GM19035 (cell line): ENCODE measurements at regions not wholly inside any gene's neighbourhood (a gene's known extent, or its start where the extent isn't known, plus 50 kb on each side); places are given as distances from the start of the nearest gene placed in this dataset.
"Not testable (repeated sequence)": the region's sequence is repeated elsewhere in the genome, so short reads cannot be mapped to it uniquely, and the experiment has no call there.

Source experiments
- ATAC-seq: cut with Tn5 transposase; IDR thresholded peaks from one replicate; pipeline ENCODE4 v1.9.1; 2021; ENCODE audit not compliant: unreplicated experiment

DNA sequence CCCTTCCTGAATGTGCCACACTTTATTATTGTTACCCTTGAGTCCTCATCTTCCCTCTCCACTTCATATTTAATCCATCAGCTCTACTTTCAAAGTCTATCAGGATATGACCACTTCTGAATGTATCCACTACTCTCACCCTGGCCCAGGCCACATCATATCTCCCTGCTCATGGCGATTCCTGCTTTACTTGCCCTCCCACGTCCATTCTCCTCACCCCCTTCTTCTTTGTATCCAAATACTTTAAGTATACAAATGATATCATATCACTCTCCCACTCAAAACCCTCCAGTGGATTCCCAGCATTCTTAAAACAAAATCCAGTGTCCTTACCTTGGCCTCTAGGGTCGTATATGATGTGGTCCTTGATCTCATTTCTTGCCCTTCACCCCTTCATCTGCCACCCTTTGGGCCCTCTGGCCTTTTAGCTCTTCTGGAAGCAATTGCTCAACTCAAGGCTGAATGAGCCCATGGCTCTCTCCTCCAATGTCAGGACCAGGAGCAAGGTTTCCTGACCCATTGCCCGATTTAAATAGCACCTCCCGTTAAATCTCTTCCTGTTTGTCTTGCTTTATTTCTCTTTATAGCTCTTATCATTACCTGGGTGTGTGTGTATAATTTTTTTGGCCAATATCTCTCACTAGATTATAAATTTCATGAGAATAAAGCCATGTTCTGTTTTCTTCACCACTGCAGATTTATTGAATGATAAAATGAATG is 205.9 kb upstream of the ECI2 start:
- ATAC-seq, result no peak

DNA sequence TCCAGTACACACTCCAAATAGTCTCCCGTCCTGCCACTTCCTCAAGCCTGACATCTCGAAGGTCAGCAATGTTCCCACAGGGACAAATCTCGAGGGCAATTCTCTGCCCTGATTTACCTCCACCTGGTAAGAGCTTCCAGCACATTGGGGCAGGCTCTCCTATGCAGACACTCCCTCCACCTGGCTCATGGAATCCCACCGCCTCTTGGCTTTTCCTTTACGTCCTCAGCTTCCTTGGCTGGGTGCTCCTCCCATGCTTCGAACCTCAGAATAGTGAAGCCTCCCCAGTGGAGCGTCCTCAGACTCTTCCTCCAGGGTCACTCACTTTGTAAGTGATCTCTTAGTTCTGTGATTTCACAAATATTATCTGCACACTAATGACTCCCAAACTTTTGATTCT is 205.2 kb upstream of the ECI2 start:
- no peak for ATAC-seq

DNA sequence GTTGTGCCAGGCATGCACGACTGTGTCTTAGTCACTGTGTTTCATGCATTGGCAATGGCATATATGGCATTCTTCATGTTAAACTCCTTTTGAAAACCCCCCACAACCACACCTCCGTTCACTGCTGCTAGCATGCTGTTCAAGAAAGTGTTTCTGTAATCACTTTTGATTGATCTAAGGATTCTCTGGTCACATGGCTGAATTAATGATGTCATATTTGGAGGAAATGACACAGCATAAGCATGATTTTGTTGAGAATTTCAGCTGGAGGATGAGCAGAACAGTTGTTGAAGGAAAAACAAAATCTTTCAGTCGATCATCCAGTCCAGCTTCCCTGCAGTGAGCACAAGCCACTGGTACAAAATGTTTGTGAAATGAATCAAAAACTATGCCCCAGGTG is 203.5 kb upstream of the ECI2 start:
- ATAC-seq, result no peak

DNA sequence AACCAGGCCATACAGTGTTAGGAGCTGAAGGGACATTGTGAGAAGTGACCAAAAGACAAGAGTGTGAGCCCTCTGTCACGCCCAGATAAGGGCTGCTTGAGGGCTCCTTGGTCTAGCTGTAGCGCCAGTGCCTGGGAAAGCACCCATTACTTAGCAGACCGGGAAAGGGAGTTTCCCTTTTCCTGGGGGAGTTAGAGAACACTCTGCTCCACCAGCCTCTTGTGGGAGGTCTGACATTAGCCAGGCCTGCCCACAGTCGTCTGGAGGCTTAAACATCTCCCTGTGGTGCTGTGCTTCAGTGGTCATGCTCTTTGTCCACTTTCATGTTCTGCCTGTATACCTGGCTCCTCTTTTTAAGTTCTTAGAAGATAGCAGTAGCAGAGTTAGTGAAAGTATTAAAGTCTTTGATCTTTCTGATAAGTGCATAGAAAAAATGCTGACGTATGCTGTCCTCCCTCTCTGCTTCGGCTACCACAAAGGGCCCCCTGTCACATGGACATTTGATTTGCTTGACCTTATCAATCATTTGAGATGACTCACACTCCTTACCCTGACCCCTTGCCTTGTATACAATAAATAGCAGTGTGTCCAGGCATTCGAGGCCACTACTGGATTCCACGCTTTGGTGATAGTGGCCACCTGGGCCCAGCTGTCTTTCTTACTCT is 201.5 kb upstream of the ECI2 start:
- no peak for ATAC-seq

DNA sequence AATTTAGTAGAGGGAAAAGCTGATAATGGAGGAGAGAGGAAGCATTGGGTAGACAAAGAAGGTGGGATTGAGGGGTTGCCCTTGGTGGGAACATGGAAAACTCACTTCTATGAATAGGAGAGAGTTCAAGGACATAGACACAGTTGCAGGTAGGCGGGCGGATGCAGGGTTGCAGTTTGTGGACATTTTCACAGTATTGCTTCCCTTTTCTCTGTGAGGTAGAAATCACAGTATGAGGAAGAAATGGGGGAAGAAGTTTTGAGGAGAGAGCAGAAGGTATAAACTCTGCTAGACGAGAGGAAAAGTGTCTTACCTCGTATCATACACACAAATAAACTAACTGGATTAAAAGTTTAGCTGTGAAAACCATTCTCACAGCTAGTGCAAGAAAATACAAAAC is 200.7 kb upstream of the ECI2 start:
- ATAC-seq, result no peak

DNA sequence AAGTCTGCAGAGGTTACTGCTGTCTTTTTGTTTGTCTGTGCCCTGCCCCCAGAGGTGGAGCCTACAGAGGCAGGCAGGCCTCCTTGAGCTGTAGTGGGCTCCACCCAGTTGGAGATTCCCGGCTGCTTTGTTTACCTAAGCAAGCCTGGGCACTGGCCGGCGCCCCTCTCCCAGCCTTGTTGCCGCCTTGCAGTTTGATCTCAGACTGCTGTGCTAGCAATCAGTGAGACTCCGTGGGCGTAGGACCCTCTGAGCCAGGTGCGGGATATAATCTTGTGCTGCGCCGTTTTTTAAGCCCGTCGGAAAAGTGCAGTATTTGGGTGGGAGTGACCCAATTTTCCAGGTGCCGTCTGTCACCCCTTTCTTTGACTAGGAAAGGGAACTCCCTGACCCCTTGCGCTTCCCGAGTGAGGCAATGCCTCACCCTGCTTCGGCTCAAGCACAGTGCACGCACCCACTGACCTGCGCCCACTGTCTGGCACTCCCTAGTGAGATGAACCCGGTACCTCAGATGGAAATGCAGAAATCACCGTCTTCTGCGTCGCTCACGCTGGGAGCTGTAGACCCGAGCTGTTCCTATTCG is 198.9 kb upstream of the ECI2 start:
- not testable (repeated sequence) for ATAC-seq

DNA sequence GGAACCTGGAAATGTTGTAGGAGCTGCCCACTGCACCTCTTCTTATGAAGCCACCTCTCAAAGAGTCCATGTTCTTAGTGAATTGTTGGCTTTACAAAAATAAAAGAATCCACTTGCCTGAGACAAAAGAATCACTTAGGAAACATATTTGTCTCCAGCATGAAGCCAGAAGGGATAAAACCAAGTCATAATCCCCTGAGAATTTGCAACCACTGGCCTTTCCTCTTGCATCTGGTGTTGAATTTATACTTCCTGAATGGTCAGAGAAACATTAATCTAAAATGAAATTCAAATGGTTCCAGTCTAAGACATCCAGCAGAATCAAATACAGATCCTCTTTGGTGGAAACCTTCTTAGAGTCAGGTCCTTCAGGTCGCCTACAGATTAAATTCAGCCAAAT is 192.5 kb upstream of the ECI2 start:
- ATAC-seq, result no peak

DNA sequence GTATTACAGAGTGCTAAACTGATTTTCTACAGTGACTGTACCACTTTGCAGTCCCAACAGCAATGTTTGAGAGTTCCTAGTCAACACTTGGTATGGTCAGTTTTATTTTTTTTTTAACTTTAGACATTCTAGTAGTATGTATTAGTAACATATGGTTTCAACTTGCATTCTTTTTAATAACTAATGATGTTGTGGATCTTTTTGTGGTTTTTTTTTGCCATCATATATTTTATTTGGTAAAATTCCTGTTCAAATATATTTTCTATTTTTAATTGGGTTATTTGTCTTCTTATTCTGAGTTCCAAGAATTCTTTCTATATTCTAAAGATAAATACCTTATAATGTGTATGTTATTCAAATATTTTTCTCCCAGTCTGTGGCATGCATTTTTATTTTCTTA is 189.4 kb upstream of the ECI2 start:
- no peak for ATAC-seq

DNA sequence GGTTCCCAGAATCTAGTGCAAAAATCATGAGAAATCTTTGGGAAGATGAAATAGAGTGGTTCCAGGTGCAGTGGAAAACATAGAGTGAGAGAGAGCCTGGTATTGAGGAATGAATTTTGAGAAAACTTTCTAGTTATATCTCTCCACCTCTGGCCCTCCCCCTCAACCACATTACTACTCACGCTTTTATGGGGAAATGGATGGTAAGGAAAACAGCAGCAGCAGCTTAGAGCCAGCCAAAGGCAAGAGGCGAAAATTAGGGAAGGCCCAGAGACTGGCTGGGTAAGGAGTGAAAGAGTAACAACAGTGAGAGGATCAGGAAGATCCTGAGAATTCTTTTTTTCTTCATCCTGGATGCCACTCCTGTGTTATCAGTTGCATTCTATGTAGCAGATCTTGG is 187.9 kb upstream of the ECI2 start:
- no peak for ATAC-seq

DNA sequence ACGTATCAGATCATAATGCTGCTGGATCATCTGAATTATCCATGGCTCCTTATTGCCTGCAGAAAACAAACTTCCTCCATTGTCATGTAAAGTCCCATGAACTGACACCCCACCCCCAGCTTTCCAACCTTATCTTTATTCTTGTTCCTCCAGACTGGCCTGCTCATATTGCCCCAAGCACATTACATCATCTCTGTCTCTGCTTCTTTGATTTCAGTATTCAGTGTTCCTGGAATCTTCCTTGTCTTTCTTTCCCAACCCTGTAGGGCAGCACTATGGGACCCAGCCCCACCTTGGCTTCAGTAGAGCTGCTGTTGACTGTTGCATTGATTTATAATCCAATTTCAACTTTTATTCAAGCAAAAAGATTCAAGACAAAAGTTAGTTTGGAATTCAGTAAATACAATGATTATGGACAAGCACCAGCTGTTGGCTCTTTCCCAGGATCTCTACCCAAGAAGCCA is 187.5 kb upstream of the ECI2 start:
- no peak for ATAC-seq

DNA sequence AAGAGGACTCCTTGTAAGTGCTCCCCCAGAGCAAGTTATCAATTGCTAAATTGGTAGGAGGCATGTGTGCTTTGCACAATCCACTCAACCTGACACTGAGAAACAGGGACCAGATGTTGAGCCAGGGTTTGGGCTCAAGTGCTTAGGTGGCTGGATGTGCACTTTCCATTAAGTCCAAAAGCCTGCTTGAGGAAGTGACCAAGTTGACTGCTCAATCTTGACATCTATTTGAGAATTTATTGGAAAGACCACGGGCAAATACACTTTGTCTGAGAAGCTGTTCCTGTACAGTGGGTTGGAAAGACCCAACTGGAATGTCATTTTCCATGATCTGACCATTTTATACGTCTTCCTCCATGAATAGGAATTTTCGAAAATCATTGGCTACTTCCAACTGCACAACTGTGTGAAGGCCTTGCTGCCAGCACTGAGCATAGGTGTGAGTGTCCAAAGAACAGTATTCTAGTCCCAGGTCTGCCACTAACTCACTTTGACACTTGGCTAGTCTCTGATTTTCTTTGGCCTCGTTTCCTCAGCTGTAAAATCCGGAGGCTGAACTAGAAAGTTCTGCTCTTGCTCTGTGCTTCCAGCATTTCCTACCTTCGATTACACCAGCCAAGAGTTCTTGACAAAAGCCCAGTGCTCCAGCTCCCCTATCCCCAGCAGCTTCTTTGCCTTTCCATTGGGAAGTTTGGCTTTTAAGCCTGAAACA is 186.9 kb upstream of the ECI2 start:
- no peak for ATAC-seq

DNA sequence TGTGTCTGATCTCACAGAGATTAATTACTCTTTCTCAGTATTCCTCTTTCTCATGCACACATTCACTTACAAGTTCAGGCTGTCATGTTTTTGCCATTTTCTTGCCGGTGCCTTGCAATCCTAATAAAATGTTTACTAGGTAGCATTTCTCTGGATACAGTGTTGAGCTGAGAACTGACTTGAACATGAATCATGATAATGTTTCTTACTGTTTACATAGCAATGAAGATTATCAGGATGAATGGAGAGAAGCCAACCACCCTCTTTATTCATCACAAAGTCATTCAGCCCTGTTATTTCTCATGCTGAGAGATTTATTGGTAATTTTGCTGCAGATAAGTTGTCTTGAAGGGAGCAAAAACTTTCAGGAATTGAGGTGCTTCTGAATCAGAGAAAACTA is 185.5 kb upstream of the ECI2 start:
- ATAC-seq, result no peak

DNA sequence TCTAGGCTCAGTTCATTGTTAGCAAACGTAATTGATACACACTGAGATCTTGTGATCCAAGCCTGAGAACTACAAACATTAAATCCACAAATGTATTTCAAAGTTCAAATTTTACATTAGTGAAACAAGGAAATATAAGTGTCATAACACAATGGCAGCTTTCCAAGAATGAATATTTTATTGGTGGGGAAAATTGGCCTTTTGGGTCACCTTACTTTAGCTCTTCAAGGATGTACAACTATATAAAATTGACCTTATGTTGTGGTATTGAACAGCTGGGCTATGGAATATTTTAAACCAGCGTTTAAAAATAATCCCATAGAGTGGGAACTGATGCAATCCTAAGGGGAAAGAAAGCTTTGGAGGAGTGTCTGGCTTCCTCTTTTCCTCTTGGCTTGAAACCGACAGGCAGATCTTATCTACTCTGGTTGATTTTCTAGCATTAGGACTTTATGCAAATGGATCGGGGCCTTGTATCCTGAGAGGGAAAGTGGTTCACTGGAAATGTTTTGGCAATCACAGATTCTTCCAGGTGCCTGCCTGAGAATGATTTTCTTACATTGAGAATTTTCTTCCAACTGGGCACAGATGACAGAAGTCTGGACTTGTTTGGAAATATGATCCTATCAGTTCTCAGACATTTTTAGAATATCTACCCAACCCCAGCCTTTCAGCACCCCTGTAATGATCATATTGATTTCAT is 184.8 kb upstream of the ECI2 start:
- no peak for ATAC-seq

DNA sequence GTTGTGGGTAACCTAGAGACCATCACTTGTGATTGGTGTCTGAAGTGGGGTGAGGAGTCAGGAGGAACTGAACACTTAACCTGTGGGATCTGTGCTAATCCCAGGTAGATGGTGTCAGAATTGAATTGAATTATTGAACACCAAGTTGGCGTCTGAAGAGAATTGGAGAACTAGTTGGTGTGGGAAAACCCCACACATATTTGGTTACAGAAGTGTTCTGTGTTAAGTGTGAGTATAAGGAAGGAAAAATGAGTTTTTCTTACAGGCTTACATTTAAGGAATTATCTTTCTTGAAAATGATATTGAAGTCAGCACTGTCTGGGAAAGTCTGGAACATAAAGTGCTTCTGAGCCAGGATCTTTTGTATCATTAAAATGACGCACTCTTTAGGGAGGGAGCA is 182.9 kb upstream of the ECI2 start:
- ATAC-seq, result no peak

DNA sequence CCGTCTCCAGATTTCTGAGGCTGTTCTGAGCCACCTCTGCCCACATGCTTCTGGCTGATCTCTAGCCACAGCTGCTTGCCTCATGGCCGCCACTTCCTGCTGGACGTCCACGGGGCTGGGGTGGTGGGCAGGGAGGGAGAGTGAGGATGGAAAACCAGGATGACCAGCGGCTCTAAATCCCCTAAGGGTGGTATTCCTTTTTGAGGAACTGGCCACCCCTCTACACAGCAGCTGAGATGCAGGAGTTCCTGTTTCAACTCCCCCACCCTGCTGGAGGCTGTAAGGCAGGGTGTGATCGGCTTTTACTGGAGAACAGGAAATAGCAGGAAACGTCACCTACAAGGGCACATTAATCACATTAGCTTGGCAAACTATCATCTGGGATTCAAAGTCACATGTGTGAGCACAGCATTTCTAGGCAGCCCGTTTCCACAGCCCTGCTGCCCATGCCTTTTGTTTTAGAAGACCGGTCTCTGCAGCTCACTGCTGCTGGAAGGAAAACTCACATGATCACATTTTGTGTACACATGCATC is 181.6 kb upstream of the ECI2 start:
- ATAC-seq, result no peak

DNA sequence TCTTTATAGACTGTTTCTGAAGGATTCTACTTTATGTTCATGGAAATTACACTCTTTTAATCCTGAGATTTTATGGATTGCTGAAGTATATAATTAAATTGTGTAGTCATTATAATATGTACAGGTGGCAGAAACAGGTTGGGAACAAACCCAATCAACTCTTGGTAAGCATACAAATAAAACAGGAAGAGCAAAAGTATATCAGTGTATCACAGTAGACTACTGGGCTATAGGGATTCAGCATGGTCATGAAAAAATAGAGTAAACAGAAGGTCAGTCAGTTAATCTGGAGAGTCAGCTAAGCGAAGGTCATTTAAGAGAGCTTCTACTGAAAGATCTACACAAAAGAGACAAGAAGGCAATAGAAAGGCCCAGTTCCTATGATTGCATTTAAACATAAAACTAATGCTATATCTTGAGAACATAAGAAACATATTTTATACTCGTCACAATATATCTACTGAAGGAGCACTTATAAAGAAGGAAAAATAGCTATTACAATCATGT is 178.9 kb upstream of the ECI2 start:
- no peak for ATAC-seq

DNA sequence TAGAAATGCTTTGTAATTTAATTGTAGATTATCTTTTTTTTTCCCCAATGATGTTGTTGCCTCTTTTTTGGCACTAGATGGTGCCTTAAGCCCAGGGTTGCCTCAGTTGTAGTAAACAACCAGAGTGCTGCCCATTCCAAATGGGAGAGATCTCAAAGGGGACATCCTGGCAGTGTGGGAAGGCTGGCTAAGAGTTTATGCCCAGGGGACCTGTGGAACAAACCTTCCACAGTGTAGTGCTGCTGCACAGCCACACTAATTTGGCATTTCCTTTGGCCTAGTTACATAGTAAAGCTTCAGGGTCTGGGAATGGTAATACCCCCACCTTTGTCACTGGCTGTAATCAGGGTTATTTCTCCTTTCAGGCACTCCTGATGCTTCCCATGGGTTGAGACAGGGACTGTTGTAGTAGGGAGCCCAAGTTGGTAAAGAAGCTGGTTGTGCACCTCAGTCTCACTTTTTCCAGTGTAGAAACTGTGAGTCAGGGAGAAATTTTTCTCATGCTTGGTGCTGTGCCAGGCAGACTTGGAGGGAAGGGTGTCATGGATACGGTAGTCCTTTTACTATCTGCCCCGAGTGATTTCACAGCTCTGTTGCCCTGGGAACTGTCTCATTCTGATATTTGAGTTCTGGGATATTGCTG is 177.8 kb upstream of the ECI2 start:
- ATAC-seq, result no peak

DNA sequence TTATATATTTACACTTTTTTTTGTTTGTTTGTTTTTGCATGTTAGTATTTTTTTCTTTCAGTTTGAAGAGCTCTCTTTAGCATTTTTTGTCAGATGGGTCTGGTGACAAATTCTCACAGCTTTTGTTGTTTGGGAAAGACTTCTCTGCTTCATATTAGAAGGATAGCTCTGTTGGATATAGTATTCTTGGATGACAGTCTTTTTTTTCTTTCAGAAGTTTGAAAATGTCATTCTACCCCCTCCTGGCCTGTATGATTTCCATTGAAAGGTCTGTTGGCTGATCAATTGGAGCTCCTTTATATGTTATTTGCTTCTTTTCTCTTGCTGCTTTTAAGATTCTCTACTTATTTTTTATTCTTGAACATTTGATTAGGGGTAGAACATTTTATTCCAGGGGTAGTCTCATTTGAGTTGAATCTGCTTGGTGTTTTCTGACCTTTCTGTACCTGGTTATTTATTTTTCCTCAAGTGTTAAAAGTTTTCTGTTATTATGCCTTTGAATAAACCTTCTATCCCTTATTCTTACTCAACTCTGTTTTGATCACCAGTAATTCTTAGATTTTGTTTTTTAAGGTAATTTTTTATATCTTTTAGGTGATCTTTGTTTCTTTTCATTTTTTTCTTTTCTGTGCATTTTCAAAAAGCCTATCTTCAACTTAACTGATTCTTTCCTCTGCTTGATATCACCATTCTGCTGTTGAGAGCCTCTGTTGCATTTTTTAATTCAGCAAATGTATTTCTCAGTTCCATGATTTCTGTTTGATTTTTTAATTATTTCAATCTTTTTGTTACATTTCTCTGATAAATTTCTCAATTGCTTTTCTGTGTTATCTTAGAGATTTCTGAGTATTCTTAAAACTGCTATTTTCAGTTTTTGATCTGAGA is 176.8 kb upstream of the ECI2 start:
- ATAC-seq, result no peak

DNA sequence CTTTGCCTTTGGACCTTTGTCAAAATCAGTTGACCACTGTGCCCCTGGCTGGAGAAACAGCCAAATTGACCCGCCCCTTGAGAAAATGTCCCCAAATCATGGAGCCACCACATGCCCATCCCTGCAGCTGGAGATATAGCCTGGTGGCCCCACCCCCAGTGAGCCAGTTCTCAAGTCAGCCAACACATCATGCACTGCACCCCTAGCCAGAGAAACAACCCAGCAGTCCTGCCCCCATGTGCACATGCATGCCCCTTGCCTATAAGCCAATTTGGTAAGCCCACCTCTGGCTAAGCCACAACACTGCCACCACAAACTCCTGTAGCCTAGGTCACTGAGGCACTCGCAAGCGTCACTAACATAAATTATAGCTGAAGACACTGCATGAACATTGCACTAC is 174.2 kb upstream of the ECI2 start:
- ATAC-seq, result no peak
